ENCODE measurements at regions not wholly inside any gene's neighbourhood (a gene's known extent, or its start where the extent isn't known, plus 50 kb on each side); places are given as distances from the start of the nearest gene placed in this dataset.

DNA sequence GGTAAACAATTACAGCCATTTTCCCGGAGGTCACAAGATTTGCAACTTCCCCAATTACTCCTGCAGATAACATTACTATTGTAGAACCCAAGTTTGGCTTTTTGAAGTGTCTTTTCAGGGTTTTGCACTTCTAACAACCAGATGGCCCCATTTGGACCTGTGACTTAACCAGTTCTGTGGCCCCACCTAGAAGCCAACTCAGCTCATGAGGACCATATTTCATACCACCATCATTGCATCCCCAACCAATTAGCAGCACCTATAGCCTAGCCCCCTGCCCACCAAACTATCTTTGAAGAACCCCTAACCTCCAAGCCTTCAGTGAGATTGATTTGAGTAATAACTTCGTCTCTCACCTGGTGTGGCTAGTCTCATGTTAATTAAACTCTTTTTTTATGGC, 51.3 kb upstream of the WDR11 start:
- intact Hi-C loops (cut with DNase I) = no loop called here
- DNase-seq (ENCODE audit: low spot score) = no peak

DNA sequence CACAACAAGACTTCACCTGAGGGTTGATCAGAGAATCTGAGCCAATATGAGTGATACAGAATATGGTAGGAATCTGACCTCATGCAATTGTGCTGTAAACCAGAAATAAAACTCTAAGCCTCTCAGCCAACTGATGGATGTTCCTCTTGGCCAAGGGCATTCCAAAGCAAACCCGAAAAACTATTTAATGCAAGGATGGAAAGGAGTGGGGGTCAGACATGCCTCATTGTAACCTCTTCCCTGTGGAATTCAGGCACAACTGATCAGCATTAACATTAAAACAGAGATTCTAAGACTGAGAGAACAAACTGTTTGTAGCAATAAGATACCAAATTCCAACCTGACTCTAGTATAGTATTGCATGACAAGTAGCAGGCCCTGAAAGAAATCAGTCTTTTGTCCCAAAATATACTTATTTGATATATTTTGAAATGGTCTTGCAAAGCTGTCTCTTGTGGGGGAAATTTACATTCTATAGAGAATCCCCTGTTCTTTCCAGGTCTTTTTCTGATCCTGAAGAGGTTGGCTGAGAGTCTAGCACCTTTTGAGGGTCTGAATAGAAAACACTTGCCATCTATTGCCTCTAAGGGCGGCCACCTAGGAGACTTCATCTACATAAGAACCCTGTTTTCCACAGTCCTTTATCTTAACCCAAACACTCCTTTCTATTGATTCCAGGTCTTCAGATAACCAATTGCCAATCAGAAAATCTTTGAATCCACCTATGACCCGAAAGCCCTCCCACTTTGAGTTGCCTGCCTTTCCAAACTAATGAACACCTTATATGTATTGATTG, 50.4 kb upstream of the WDR11 start:
- no peak for DNase-seq (ENCODE audit: low spot score)
- intact Hi-C loops (cut with DNase I) = no loop called here
